ENCODE measurements at regions not wholly inside any gene's neighbourhood (a gene's known extent, or its start where the extent isn't known, plus 50 kb on each side); places are given as distances from the start of the nearest gene placed in this dataset.

DNA sequence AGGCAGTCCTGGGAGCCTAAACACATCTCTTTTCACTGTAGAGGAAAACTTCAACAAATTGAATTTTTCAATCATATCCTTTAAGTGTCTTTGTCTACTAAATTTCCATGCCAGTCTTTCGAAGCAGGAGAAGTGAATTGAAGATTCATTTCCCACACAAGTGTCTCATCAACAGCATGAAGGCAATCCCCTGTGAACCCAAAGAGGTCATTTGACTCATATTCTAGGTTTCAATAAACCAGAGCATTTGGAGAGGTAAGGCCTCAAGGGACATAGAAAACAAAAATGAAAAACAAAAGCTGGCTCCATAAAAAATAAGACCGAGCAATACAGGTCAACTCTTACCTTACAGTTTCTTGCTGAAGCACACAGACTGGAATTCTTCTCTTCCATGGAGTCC is 94.1 kb upstream of the ATP1B1 start:
- intact Hi-C loops (cut with micrococcal nuclease; ENCODE audit: unreplicated experiment) (no loop called here), in situ Hi-C loops (cut with HindIII; ENCODE audit: extremely low pct_ligation_motif_present, low pct_unique_long_range_greater_than_20kb) (no loop called here)
- H3K4me2 ChIP-seq (ENCODE audit: low read depth, low read length): no peak overlapping the region
- ChIA-PET POLR2A (no interaction called here), CTCF (ENCODE audit: low intra/inter-chr PET ratio, low total read pairs) (no interaction called here)
- no peak overlapping the region for H3K27ac ChIP-seq (ENCODE audit: extremely low read length, insufficient read depth, low read length)
- FAIRE-seq (no peak), ATAC-seq (no peak), DNase-seq (ENCODE audit: low spot score) (no peak)
- 27% methylated on average over 2 of the region's 2 CpGs for WGBS (ENCODE audit: low lambda C conversion rate)
- H3K27me3 ChIP-seq (ENCODE audit: control insufficient read depth in 1 of 2, insufficient read depth in 2 of 2, low read length in 2 of 2): no peaks in the 10 kb centered on the region
- H4K20me1 ChIP-seq (ENCODE audit: insufficient read depth, low read length): no peaks in the 10 kb centered on the region
- no peaks in the 10 kb centered on the region for H3K36me3 ChIP-seq (replicated peaks in 1 of 2; ENCODE audit: control insufficient read depth in 1 of 2, insufficient read depth in 2 of 2, low read length in 2 of 2)
- no peak for TF ChIP-seq GMEB1 (CRISPR knock-in tag; IDR thresholded peaks at IDR 0.05; ENCODE audit: borderline replicate concordance)
- no TSS peak for BruUV-seq (replicated peaks)
- H3K9me3 ChIP-seq (ENCODE audit: low read length): no peaks in the 10 kb centered on the region
- H3K4me1 ChIP-seq (ENCODE audit: insufficient read depth, low read length): peaks cover 13% of the 10 kb centered on the region
- no peak overlapping the region for H2AFZ ChIP-seq (ENCODE audit: low read length)
- H3K4me3 ChIP-seq (replicated peaks in 1 of 3; ENCODE audit: insufficient read depth in 1 of 3, low read depth in 2 of 3, low read length in 3 of 3): no peak overlapping the region
- no peak overlapping the region for H3K9ac ChIP-seq (ENCODE audit: insufficient read depth, low read depth, low read length)
- no peaks in the 10 kb centered on the region for H3K79me2 ChIP-seq (ENCODE audit: insufficient read depth, low read length)

- H3K4me1 ChIP-seq (ENCODE audit: insufficient read depth, low read length): peaks cover 13% of the 10 kb centered on the region
- no peak for ATAC-seq
- no peaks in the 10 kb centered on the region for H3K79me2 ChIP-seq (ENCODE audit: insufficient read depth, low read length)
- no peaks in the 10 kb centered on the region for H4K20me1 ChIP-seq (ENCODE audit: insufficient read depth, low read length)
- BruUV-seq (replicated peaks): no TSS peak
- no peak for TF ChIP-seq KLF6 (CRISPR knock-in tag; IDR thresholded peaks at IDR 0.05)
- TF ChIP-seq ZNF691 (CRISPR knock-in tag; IDR thresholded peaks at IDR 0.05; ENCODE audit: borderline replicate concordance, low read depth): no peak
- no peak for TF ChIP-seq GATAD2A (CRISPR knock-in tag; IDR thresholded peaks at IDR 0.05)
- TF ChIP-seq, protein P1, sequence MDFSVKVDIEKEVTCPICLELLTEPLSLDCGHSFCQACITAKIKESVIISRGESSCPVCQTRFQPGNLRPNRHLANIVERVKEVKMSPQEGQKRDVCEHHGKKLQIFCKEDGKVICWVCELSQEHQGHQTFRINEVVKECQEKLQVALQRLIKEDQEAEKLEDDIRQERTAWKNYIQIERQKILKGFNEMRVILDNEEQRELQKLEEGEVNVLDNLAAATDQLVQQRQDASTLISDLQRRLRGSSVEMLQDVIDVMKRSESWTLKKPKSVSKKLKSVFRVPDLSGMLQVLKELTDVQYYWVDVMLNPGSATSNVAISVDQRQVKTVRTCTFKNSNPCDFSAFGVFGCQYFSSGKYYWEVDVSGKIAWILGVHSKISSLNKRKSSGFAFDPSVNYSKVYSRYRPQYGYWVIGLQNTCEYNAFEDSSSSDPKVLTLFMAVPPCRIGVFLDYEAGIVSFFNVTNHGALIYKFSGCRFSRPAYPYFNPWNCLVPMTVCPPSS (IDR thresholded peaks at IDR 0.05): no peak
- no peak for TF ChIP-seq ZNF605 (CRISPR knock-in tag; IDR thresholded peaks at IDR 0.05)
- no peak for TF ChIP-seq ZNF569 (CRISPR knock-in tag; IDR thresholded peaks at IDR 0.05; ENCODE audit: borderline replicate concordance)
- DNase-seq (ENCODE audit: low spot score): no peak
- H3K4me3 ChIP-seq (replicated peaks in 1 of 3; ENCODE audit: insufficient read depth in 1 of 3, low read depth in 2 of 3, low read length in 3 of 3): no peak overlapping the region
- H3K9me3 ChIP-seq (ENCODE audit: low read length): no peaks in the 10 kb centered on the region
- in situ Hi-C loops (cut with HindIII; ENCODE audit: extremely low pct_ligation_motif_present, low pct_unique_long_range_greater_than_20kb) (no loop called here), intact Hi-C loops (cut with micrococcal nuclease; ENCODE audit: unreplicated experiment) (no loop called here)
- no peak overlapping the region for H3K27ac ChIP-seq (ENCODE audit: extremely low read length, insufficient read depth, low read length)
- H3K9ac ChIP-seq (ENCODE audit: insufficient read depth, low read depth, low read length): no peak overlapping the region
- no peaks in the 10 kb centered on the region for H3K36me3 ChIP-seq (replicated peaks in 1 of 2; ENCODE audit: control insufficient read depth in 1 of 2, insufficient read depth in 2 of 2, low read length in 2 of 2)
- WGBS (ENCODE audit: low lambda C conversion rate): 40% methylated on average over 4 of the region's 4 CpGs
- CTCF ChIA-PET (ENCODE audit: low intra/inter-chr PET ratio, low total read pairs): no interaction called here
- FAIRE-seq: no peak
- no peaks in the 10 kb centered on the region; a peak in 1 of 5 replicates for H3K27me3 ChIP-seq (ENCODE audit: control insufficient read depth in 1 of 2, insufficient read depth in 2 of 2, low read length in 2 of 2)
- POLR2A ChIA-PET: no interaction called here
- H3K4me2 ChIP-seq (ENCODE audit: low read depth, low read length): no peak overlapping the region
- H2AFZ ChIP-seq (ENCODE audit: low read length): no peak overlapping the region
Observed at GRCh38 chr1:169013821-169014220, 92.7 kb upstream of the ATP1B1 start.
